ENCODE measurements at regions not wholly inside any gene's neighbourhood (a gene's known extent, or its start where the extent isn't known, plus 50 kb on each side); places are given as distances from the start of the nearest gene placed in this dataset.

GRCh38 chr2:64913357-64913869 lies 75.8 kb upstream of the SLC1A4 start (continued):
- TF ChIP-seq ZHX2 (IDR thresholded peaks at IDR 0.05; ENCODE audit: low read depth) (no peak), ZHX2 (CRISPR knock-in tag; IDR thresholded peaks at IDR 0.05; ENCODE audit: borderline replicate concordance) (no peak), GMEB1 (CRISPR knock-in tag; IDR thresholded peaks at IDR 0.05; ENCODE audit: borderline replicate concordance) (no peak), ZNF567 (CRISPR knock-in tag; IDR thresholded peaks at IDR 0.05; ENCODE audit: borderline replicate concordance) (no peak), ARNT (IDR thresholded peaks at IDR 0.05) (no peak), GABPB1 (CRISPR knock-in tag; IDR thresholded peaks at IDR 0.05) (0 out of 2 replicates have a peak, but pooled peaks have one; percentile 30), KDM4B (CRISPR knock-in tag; IDR thresholded peaks at IDR 0.05) (no peak), DNMT3B (CRISPR knock-in tag; conservative IDR thresholded peaks at IDR 0.05) (no peak), MED1 (CRISPR knock-in tag; IDR thresholded peaks at IDR 0.05) (peak; percentile 29; the same call in 1 of the 2 replicates), SMC3 (IDR thresholded peaks at IDR 0.05; ENCODE audit: low read length) (peak; percentile 51), FOXK1 (CRISPR knock-in tag; IDR thresholded peaks at IDR 0.05; ENCODE audit: borderline replicate concordance, low read depth) (no peak), ZFX (CRISPR knock-in tag; IDR thresholded peaks at IDR 0.05; ENCODE audit: low read depth) (0 out of 2 replicates have a peak, but pooled peaks have one; percentile 23), NPAS2 (CRISPR knock-in tag; IDR thresholded peaks at IDR 0.05; ENCODE audit: borderline replicate concordance) (no peak), SCMH1 (CRISPR knock-in tag; IDR thresholded peaks at IDR 0.05; ENCODE audit: borderline replicate concordance) (no peak), ZNF282 (IDR thresholded peaks at IDR 0.05; ENCODE audit: partially characterized antibody) (no peak), KLF15 (CRISPR knock-in tag; IDR thresholded peaks at IDR 0.05; ENCODE audit: borderline replicate concordance) (no peak), MLLT10 (CRISPR knock-in tag; IDR thresholded peaks at IDR 0.05) (no peak), PATZ1 (CRISPR knock-in tag; IDR thresholded peaks at IDR 0.05) (peak; percentile 54), ZNF761 (CRISPR knock-in tag; conservative IDR thresholded peaks at IDR 0.05) (no peak), HINFP (CRISPR knock-in tag; IDR thresholded peaks at IDR 0.05; ENCODE audit: low read depth) (no peak), SP5 (CRISPR knock-in tag; IDR thresholded peaks at IDR 0.05; ENCODE audit: borderline replicate concordance, low read depth) (0 out of 2 replicates have a peak, but pooled peaks have one; percentile 23)

Data from HepG2 (cell line).